Stimulated activated CD4-positive, alpha-beta T cell treated with anti-CD3 and anti-CD28 coated beads, Interleukin-4, amount 100 ng/mL, for 1 hour (primary cell): ENCODE measurements at regions not wholly inside any gene's neighbourhood (a gene's known extent, or its start where the extent isn't known, plus 50 kb on each side); places are given as distances from the start of the nearest gene placed in this dataset.

Source experiments
- DNase-seq: peaks from one replicate; pipeline ENCODE4 v3.0.0-alpha.2; 2020

DNA sequence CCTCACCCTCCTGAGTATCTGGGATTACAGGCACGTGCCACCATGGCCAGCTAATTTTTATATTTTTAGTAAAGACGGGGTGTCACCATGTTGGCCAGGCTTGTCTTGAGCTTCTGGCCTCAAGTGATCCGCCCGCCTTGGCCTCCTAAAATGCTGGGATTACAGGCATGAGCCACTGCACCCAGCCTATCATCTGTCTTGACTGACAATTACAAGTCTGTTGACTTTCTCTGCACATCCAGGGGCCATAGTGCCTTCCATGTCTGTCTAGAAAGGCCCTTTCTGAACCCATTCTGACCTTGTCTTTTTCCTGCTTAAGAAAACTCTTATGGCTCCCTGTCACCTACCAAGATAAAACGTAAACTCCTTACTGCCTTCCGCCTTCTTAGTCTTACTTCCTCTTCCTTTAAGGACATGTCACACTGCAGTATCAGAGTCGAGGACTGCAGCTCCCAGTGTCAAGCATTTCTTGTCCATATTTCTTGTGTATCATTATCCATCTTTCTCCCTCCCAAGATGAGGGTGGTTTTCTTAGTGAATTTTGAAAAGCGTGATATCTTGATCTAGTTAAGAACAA lies 49.9 kb upstream of the SHB start:
- no peak for DNase-seq
